GM13977 (cell line): ENCODE measurements at regions not wholly inside any gene's neighbourhood (a gene's known extent, or its start where the extent isn't known, plus 50 kb on each side); places are given as distances from the start of the nearest gene placed in this dataset.

ENCODE experiments used
- DNase-seq: peaks from one replicate; pipeline ENCODE4 v3.0.0; 2012; ENCODE audit warnings: low spot score
- in situ Hi-C: fragments of 300-500 bp; cut with MboI; formaldehyde crosslinking; loops from one replicate; pipeline ENCODE4 v1.12.0; 2022; ENCODE audit warnings: low sequenced_read_pairs, low pct_unique_long_range_greater_than_20kb, mixed read lengths, inconsistent platforms; ENCODE audit not compliant: unreplicated experiment
- TF ChIP-seq, protein P1 (sequence below): IDR thresholded peaks from 2 replicates; pipeline ENCODE4 v1.5.1; 2012; ENCODE audit warnings: mild to moderate bottlenecking, control low read depth; ENCODE audit not compliant: insufficient read depth; ENCODE audit errors: extremely low read depth, missing control alignments

- TF ChIP-seq, protein P1, sequence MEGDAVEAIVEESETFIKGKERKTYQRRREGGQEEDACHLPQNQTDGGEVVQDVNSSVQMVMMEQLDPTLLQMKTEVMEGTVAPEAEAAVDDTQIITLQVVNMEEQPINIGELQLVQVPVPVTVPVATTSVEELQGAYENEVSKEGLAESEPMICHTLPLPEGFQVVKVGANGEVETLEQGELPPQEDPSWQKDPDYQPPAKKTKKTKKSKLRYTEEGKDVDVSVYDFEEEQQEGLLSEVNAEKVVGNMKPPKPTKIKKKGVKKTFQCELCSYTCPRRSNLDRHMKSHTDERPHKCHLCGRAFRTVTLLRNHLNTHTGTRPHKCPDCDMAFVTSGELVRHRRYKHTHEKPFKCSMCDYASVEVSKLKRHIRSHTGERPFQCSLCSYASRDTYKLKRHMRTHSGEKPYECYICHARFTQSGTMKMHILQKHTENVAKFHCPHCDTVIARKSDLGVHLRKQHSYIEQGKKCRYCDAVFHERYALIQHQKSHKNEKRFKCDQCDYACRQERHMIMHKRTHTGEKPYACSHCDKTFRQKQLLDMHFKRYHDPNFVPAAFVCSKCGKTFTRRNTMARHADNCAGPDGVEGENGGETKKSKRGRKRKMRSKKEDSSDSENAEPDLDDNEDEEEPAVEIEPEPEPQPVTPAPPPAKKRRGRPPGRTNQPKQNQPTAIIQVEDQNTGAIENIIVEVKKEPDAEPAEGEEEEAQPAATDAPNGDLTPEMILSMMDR, result no peak
- DNase-seq, result no peak
- in situ Hi-C loops, result no loop called here
Measured at GRCh38 chr3:30140356-30141075, 465.9 kb upstream of the TGFBR2 start.

DNA sequence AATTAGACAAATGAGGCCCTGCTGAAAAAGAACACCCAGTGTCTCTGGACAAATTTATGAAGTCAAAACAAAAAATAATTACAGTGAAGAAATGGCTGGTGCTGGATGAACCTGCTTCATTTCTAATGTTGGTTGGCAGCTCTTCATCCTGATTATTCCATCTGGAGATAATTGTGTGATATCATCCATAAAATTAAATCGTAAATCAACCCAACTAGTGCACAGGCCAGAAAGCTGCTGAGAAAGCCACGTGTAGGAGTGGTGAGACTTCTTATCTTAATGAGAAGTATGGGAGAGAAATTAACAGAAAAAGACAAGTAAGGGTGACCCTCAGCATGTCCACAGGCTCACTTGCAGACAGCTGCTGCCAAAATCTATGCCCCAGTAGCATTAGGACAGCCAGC lies 465.2 kb upstream of the TGFBR2 start:
- in situ Hi-C loops, result no loop called here
- no peak for DNase-seq

DNA sequence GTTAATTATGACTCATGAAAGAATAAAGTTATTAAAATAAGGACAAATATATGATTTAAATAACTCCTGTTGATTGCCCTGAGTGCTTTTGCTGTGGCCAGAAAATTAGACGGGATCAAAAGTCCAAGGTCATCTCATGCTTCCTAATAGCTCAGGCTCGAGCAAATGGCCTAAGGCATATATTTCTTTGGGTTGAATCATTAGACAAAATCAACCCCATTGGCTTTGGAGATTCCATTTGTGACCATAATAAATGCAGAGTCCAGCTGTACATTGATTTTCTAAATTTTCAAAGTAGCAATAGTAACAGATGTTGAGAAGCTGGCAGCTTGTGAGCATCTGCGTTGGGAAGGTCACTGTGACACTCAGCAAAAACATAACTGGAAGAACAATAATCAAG lies 464.5 kb upstream of the TGFBR2 start:
- DNase-seq, result no peak
- TF ChIP-seq, protein P1, result no peak
- in situ Hi-C loops, result no loop called here

More for the DNA sequence above, 465.2 kb upstream of the TGFBR2 start:
- TF ChIP-seq, protein P1, result no peak

DNA sequence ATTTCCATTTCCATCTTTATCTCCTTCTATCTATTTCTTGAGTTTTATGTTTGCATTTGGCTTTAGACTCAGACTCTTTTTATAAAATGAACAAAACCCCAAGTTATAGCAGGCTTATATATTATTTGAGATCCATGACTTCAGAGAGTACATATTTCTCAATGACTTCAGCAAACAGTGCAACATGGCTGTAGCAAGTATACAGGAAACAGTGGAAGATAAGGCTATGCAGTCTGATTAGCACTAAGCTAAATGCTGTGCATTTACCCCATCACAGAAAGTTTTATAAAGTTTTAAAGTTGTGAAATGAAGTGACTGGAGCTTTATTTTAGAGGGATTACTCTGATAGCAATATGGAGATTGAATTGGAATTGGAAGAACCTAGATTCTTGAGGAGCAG lies 463.5 kb upstream of the TGFBR2 start:
- in situ Hi-C loops, result no loop called here
- no peak for DNase-seq
- TF ChIP-seq, protein P1, result no peak

DNA sequence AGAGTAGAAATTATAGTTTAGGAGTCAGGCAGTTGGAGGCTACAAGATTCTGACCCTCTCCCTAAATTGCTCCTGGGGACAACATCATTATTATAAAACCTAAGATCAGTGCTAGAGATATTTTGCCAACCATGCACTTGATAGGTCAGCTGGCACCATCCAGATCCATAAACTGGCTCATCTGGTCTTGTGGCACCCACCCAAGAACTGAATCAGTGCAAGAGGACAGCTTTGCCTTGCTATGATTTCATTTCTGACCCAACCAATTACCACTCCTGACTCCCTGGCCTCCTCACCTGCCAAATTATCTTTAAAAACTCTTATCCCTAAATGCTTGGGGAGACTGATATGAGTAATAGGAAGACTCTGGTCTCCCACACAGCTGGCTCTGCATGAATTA lies 461.1 kb upstream of the TGFBR2 start:
- in situ Hi-C loops, result no loop called here
- DNase-seq, result no peak
- TF ChIP-seq, protein P1, result no peak

- DNase-seq, result no peak
- TF ChIP-seq, protein P1, result no peak
- in situ Hi-C loops, result no loop called here
Measured at GRCh38 chr3:30146978-30147377, 459.4 kb upstream of the TGFBR2 start.
